Heart right ventricle (tissue), 16 donors: ENCODE measurements at regions not wholly inside any gene's neighbourhood (a gene's known extent, or its start where the extent isn't known, plus 50 kb on each side); places are given as distances from the start of the nearest gene placed in this dataset.

Source experiments
- ATAC-seq, 8 donors: fragments of 200-7000 bp; cut with Tn5 transposase; one replicate each; pipeline ENCODE4 v1.9.1; 2020; ENCODE audit warnings: mild to moderate bottlenecking in 8 of 8, moderate library complexity in 8 of 8, moderate number of reproducible peaks in 1 of 8
- DNase-seq, 2 donors: peaks; one replicate each; pipeline ENCODE4 v3.0.0-alpha.2; 2020
- H3K27ac ChIP-seq, 10 donors: fragments of 200-600 bp; sonication (generic) in 2 of 10; one replicate each; pipeline versions ENCODE4 v1.5.0 to v1.8.0; 2020 to 2022; ENCODE audit warnings: mild to moderate bottlenecking in 3 of 10
- H3K27me3 ChIP-seq, 7 donors: fragments of 200-600 bp; one replicate each; pipeline ENCODE4 v1.8.0; 2021 to 2022; ENCODE audit warnings: mild to moderate bottlenecking in 2 of 7
- H3K36me3 ChIP-seq, 9 donors: fragments of 200-600 bp; sonication (generic) in 1 of 9; one replicate each; pipeline versions ENCODE4 v1.5.0 to v1.8.0; 2020 to 2022; ENCODE audit warnings: mild to moderate bottlenecking in 2 of 9
- H3K4me1 ChIP-seq, 9 donors: fragments of 200-600 bp; sonication (generic) in 1 of 9; one replicate each; pipeline versions ENCODE4 v1.5.0 to v1.8.0; 2020 to 2022; ENCODE audit warnings: mild to moderate bottlenecking in 4 of 9
- H3K4me3 ChIP-seq, 10 donors: fragments of 200-600 bp; sonication (generic) in 2 of 10; one replicate each; pipeline versions ENCODE4 v1.5.0 to v1.8.0; 2020 to 2022; ENCODE audit warnings: mild to moderate bottlenecking in 7 of 10, moderate library complexity in 2 of 10
- H3K9me3 ChIP-seq, 11 donors: fragments of 200-600 bp in 10 of 11; sonication (generic) in 2 of 11; one replicate each; pipeline versions ENCODE4 v1.5.0 to v1.8.0; 2013 to 2022; ENCODE audit warnings: mild to moderate bottlenecking in 2 of 11, control low read depth in 1 of 11, moderate library complexity in 1 of 11
- CTCF ChIP-seq, 9 donors: fragments of 200-600 bp; sonication (generic) in 2 of 9; IDR thresholded peaks; one replicate each; pipeline versions ENCODE4 v1.5.0 to v1.8.0; 2021 to 2022; ENCODE audit warnings: antibody characterized with exemption in 9 of 9, mild to moderate bottlenecking in 5 of 9, moderate library complexity in 1 of 9
- WGBS, 2 donors: extraction: QIAGEN DNeasy Blood & Tissue Kit; methylation state at CpG; one replicate each; pipeline ENCODE4 v1.1.7; 2013; ENCODE audit warnings: inconsistent platforms in 1 of 2; 5-methylcytosine and 5-hydroxymethylcytosine counted together
- intact Hi-C, 10 donors: fragments of 100-400 bp; cut with DNase I; formaldehyde crosslinking; loops; one replicate each; pipeline versions ENCODE4 v1.11.1 to v1.14.2; 2022
- donor health status: Arrhythmogenic right ventricular cardiomyopathy.
- donor health status: ischemic (EF 13 %, LVEDD 7.1; RV severe dilation, severe dysfunction).
- donor health status: healthy with polysubstance abuse.
- donor health status: DM: no; HTN: yes; CAD: no.
- donor health status: DM: no; HTN: no; CAD: no.
- donor health status: ischemic (EF 25% LVEDD 6.9; RV normal size, moderate dysfunction).
- donor health status: ischemic (EF 25% LVEDD 5.7; RV mildly dilated, moderate dysfunction).
- donor health status: healthy.
- donor health status: DM: yes; HTN: yes; CAD: no.
- donor health status: Ischemic cardiomyopathy.
- donor health status: ischemic (EF 35%, LVEDD 5.7; RV mildly dilated, moderate dysfunction).
- donor health status: nonischemic (EF 11% LVEDD 7.7; RV severe dilation, severe dysfunction).
- donor health status: DM: yes; HTN: yes; CAD: no.
- donor health status: PGD.
- donor health status: ischemic (EF 29% LVEDD 5.4; RV normal size, mild dysfunction).
- donor health status: nonischemic (EF 23%, LVEDD 6.1; RV moderate dilation, normal function).

- TF ChIP-seq CTCF (IDR thresholded peaks at IDR 0.05) = no peak
- intact Hi-C loops = no loop called here
- Histone ChIP-seq H3K4me1 (no peaks in the 10 kb centered on the region), H3K27me3 (no peaks in the 10 kb centered on the region), H3K9me3 (no peaks in the 10 kb centered on the region), H3K36me3 (no peaks in the 10 kb centered on the region), H3K4me3 (no peak overlapping the region), H3K27ac (no peak overlapping the region)
- DNase-seq (no peak), ATAC-seq (no peak)
- 16 to 24% methylated on average over 2 of the region's 2 CpGs for WGBS, 2 donors
These were observed 999.7 kb downstream of the CDH11 start for GRCh38 chr16:64122177-64122576.

GRCh38 chr16:64121473-64121872, 1000.4 kb downstream of the CDH11 start:
- no peaks in the 10 kb centered on the region for H3K9me3 ChIP-seq
- no peak for DNase-seq
- 87 to 89% methylated on average over 3 of the region's 3 CpGs for WGBS, 2 donors
- no peak overlapping the region for H3K4me3 ChIP-seq
- no peaks in the 10 kb centered on the region for H3K27me3 ChIP-seq
- no peaks in the 10 kb centered on the region for H3K36me3 ChIP-seq
- no peak for TF ChIP-seq CTCF (IDR thresholded peaks at IDR 0.05)
- H3K27ac ChIP-seq = no peak overlapping the region
- no peak for ATAC-seq
- intact Hi-C loops = no loop called here
- no peaks in the 10 kb centered on the region for H3K4me1 ChIP-seq

GRCh38 chr16:64116151-64116550, 1005.7 kb downstream of the CDH11 start:
- no peaks in the 10 kb centered on the region for H3K36me3 ChIP-seq
- DNase-seq = no peak
- no peak for TF ChIP-seq CTCF (IDR thresholded peaks at IDR 0.05)
- ATAC-seq = no peak
- H3K4me3 ChIP-seq = no peak overlapping the region
- intact Hi-C loops = no loop called here
- no peaks in the 10 kb centered on the region for H3K27me3 ChIP-seq
- H3K27ac ChIP-seq = no peak overlapping the region
- H3K9me3 ChIP-seq = peaks cover 0 to 15% (median 0%) of the 10 kb centered on the region in 11 donors
- no peaks in the 10 kb centered on the region for H3K4me1 ChIP-seq
- WGBS, 2 donors = 66 to 77% methylated on average over 1 of the region's 1 CpG

- DNase-seq (no peak), ATAC-seq (no peak)
- H3K4me3 ChIP-seq = no peak overlapping the region
- H3K4me1 ChIP-seq = no peaks in the 10 kb centered on the region
- no peak for TF ChIP-seq CTCF (IDR thresholded peaks at IDR 0.05)
- peaks cover 0 to 11% (median 0%) of the 10 kb centered on the region in 11 donors for H3K9me3 ChIP-seq
- H3K27me3 ChIP-seq = no peaks in the 10 kb centered on the region
- H3K27ac ChIP-seq = no peak overlapping the region
- intact Hi-C loops = no loop called here
- WGBS, 2 donors = 70 to 76% methylated on average over 2 of the region's 2 CpGs
- no peaks in the 10 kb centered on the region for H3K36me3 ChIP-seq
These were observed 1012.6 kb downstream of the CDH11 start for GRCh38 chr16:64109241-64109640.

- no peaks in the 10 kb centered on the region for H3K27me3 ChIP-seq
- ATAC-seq (no peak), DNase-seq (no peak)
- intact Hi-C loops = no loop called here
- TF ChIP-seq CTCF (IDR thresholded peaks at IDR 0.05) = no peak
- no peaks in the 10 kb centered on the region for H3K4me1 ChIP-seq
- 69 to 70% methylated on average over 2 of the region's 2 CpGs for WGBS, 2 donors
- H3K9me3 ChIP-seq = peaks cover 0 to 10% (median 0%) of the 10 kb centered on the region in 11 donors
- H3K27ac ChIP-seq = no peak overlapping the region
- H3K36me3 ChIP-seq = no peaks in the 10 kb centered on the region
- no peak overlapping the region for H3K4me3 ChIP-seq
These were observed 1019.2 kb downstream of the CDH11 start for GRCh38 chr16:64102654-64103053.
